SU-DHL-6 (cell line): ENCODE measurements at regions not wholly inside any gene's neighbourhood (a gene's known extent, or its start where the extent isn't known, plus 50 kb on each side); places are given as distances from the start of the nearest gene placed in this dataset.

Source experiments
- H2AFZ ChIP-seq: fragments of 200-600 bp; sonication (generic); 2 replicates; pipeline ENCODE4 v1.6.1; 2014; ENCODE audit warnings: low read depth, mild to moderate bottlenecking, moderate library complexity, mixed read lengths, antibody characterized with exemption, low read length; ENCODE audit not compliant: severe bottlenecking
- H3F3A ChIP-seq: fragments of 200-600 bp; shearing (Covaris generic); 2 replicates; pipeline ENCODE4 v1.6.0; 2016; ENCODE audit warnings: antibody characterized with exemption, mild to moderate bottlenecking; ENCODE audit not compliant: insufficient read depth
- H3K27ac ChIP-seq: fragments of 200-600 bp; sonication (generic); 2 replicates; pipeline ENCODE4 v1.5.1; 2016; ENCODE audit warnings: low read depth, mild to moderate bottlenecking, low read length, moderate library complexity, mixed read lengths
- H3K27me3 ChIP-seq: fragments of 200-600 bp; sonication (generic), shearing (Covaris generic); 2 replicates; pipeline ENCODE4 v1.6.0; 2014; ENCODE audit warnings: mild to moderate bottlenecking, low read length
- H3K36me3 ChIP-seq: fragments of 200-600 bp; sonication (generic); 2 replicates; pipeline ENCODE4 v1.6.1; 2014; ENCODE audit warnings: mild to moderate bottlenecking, low read length, mixed read lengths
- H3K4me2 ChIP-seq: fragments of 300-600, 200-600 bp; shearing (Covaris generic), sonication (generic); 2 replicates; pipeline ENCODE4 v1.6.0; 2014; ENCODE audit warnings: low read length, low read depth, mild to moderate bottlenecking; ENCODE audit not compliant: poor library complexity, severe bottlenecking
- H3K4me3 ChIP-seq: fragments of 200-600 bp; sonication (generic); 2 replicates; pipeline ENCODE4 v1.5.1; 2014; ENCODE audit warnings: antibody characterized with exemption, low read length, mild to moderate bottlenecking, mixed read lengths; ENCODE audit not compliant: insufficient read depth, poor library complexity, severe bottlenecking
- H3K79me2 ChIP-seq: fragments of 200-600 bp; sonication (generic); 2 replicates; pipeline ENCODE4 v1.6.1; 2014; ENCODE audit warnings: mild to moderate bottlenecking, low read length, moderate library complexity; ENCODE audit not compliant: insufficient read depth
- H3K9ac ChIP-seq: fragments of 200-600 bp; sonication (generic); 2 replicates; pipeline ENCODE4 v1.7.0; 2014; ENCODE audit warnings: mild to moderate bottlenecking, low read length
- H3K9me2 ChIP-seq: fragments of 200-600 bp; sonication (generic); replicated peaks from 2 replicates; pipeline ENCODE4 v1.6.1; 2014; ENCODE audit warnings: low read length; ENCODE audit not compliant: insufficient read depth
- H3K9me3 ChIP-seq: fragments of 200-600 bp; sonication (generic); 2 replicates; pipeline ENCODE4 v1.6.1; 2014; ENCODE audit warnings: low read length, mixed read lengths; ENCODE audit not compliant: insufficient read depth
- H4K20me1 ChIP-seq: fragments of 200-600 bp; sonication (generic); 2 replicates; pipeline ENCODE4 v1.6.1; 2014; ENCODE audit warnings: low read depth, mild to moderate bottlenecking, antibody characterized with exemption, low read length, moderate library complexity, mixed read lengths
- EZH2phosphoT487 ChIP-seq: fragments of 200-600 bp; sonication (generic), shearing (Covaris generic); conservative IDR thresholded peaks from 2 replicates; pipeline ENCODE4 v1.6.1; 2018; ENCODE audit warnings: mild to moderate bottlenecking, antibody characterized with exemption, low read length, moderate library complexity, mixed read lengths
- TF ChIP-seq, protein P1 (sequence below): fragments of 200-600 bp; sonication (generic); IDR thresholded peaks from one replicate; pipeline ENCODE4 v1.5.1; 2017; ENCODE audit warnings: antibody characterized with exemption, mild to moderate bottlenecking, low read length, moderate library complexity; ENCODE audit not compliant: insufficient read depth, poor library complexity, severe bottlenecking

DNA sequence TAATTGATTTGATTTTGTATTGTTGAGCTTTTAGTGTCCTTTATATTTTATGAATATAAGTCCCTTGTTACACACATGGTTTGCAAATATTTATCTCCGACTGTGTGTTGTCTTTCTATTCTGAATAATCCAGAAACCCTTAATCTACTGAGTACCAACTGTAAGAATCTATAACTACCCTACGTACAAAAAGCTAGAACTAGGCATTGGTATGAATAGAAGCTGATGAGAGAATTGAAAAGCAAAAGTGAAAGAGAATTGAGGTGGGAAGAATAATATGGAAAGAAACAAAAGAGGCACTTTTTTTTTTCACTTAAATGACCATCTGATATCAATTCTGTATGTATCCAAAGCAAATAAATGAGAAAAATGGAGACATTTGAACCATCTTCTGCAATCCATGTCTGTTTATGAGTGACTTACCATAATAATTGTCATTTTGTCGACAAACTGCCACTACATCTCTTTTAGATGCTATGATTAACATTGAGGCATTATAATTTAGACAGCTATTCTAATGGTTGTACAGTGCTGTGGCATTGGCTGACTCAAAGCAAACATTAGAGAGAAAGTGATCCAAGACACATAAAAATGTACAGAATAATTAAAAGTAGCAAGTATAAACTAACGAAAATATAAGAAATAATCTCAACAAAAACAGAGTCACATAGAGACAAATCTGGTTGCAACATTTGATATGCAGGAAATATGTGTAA, 1516.6 kb upstream of the AGA start:
- Histone ChIP-seq H3K36me3 (no peaks in the 10 kb centered on the region), H3K27me3 (no peaks in the 10 kb centered on the region), H2AFZ (no peak overlapping the region), H3K4me3 (no peak overlapping the region), H3K79me2 (no peaks in the 10 kb centered on the region), H3K27ac (no peak overlapping the region), H3K9me3 (peaks cover 4% of the 10 kb centered on the region; the same call in 1 of the 2 replicates), H4K20me1 (no peaks in the 10 kb centered on the region), H3F3A (no peaks in the 10 kb centered on the region), H3K9ac (no peak overlapping the region), H3K4me2 (no peak overlapping the region), H3K9me2 (no peaks in the 10 kb centered on the region)
- no peak for TF ChIP-seq EZH2phosphoT487
- TF ChIP-seq, protein P1, sequence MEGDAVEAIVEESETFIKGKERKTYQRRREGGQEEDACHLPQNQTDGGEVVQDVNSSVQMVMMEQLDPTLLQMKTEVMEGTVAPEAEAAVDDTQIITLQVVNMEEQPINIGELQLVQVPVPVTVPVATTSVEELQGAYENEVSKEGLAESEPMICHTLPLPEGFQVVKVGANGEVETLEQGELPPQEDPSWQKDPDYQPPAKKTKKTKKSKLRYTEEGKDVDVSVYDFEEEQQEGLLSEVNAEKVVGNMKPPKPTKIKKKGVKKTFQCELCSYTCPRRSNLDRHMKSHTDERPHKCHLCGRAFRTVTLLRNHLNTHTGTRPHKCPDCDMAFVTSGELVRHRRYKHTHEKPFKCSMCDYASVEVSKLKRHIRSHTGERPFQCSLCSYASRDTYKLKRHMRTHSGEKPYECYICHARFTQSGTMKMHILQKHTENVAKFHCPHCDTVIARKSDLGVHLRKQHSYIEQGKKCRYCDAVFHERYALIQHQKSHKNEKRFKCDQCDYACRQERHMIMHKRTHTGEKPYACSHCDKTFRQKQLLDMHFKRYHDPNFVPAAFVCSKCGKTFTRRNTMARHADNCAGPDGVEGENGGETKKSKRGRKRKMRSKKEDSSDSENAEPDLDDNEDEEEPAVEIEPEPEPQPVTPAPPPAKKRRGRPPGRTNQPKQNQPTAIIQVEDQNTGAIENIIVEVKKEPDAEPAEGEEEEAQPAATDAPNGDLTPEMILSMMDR = no peak

DNA sequence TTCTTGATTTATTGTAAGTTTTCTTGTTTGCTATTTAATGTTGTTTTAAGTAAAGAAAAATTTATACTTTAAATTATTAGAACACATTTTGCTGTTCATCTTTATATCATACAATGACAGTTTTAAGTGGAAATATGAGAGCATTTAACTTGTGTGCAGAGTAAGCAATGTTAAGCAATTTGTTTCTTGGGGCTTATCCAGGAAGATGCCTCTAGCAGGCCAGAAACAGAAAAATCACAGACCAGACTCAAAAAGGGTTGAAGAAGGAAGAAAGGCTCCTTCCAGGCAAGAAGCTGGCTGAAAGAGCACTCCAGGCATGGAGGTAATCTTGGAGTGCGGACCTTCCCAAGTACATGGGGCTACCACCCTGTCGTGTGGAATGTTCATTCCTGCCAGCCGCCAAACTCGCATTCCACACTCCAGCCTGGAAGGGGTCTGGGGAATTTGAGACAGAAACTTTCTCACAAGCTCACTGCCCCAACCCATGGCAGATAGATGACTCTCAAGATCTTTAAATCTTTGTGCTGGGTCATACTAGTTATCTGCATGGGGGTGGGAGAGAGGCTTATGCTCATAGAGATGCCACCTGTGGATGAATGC, 1521.3 kb upstream of the AGA start:
- H3F3A ChIP-seq = no peaks in the 10 kb centered on the region
- H3K9me3 ChIP-seq = no peaks in the 10 kb centered on the region
- no peak overlapping the region for H3K4me3 ChIP-seq
- H3K9me2 ChIP-seq = no peaks in the 10 kb centered on the region
- no peaks in the 10 kb centered on the region for H3K79me2 ChIP-seq
- no peak overlapping the region for H3K27ac ChIP-seq
- H3K4me2 ChIP-seq = no peak overlapping the region
- H4K20me1 ChIP-seq = no peaks in the 10 kb centered on the region
- TF ChIP-seq, protein P1 = no peak
- no peak for TF ChIP-seq EZH2phosphoT487
- no peak overlapping the region for H2AFZ ChIP-seq
- H3K36me3 ChIP-seq = no peaks in the 10 kb centered on the region
- H3K27me3 ChIP-seq = no peaks in the 10 kb centered on the region
- no peak overlapping the region for H3K9ac ChIP-seq

DNA sequence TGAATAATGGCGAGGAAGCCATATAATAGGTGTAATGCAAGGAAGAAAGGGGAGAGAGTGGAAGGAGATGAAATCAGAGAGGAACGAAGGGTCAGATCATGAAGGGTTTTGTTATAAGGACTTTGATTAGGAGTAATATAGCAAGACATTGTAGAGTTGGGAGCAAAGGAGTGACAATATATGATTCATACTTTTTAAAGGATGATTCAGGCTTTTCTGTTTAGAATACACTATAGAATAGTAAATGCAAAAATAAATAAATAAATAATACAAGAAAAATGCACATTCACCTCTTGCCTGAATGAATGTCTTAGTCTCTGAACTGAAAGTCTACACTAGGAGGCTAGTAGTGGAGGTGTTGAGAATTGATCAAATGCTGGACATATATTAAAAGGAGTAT, 1524.4 kb upstream of the AGA start:
- Histone ChIP-seq H3K36me3 (no peaks in the 10 kb centered on the region), H3K9me3 (no peaks in the 10 kb centered on the region), H3K27ac (no peak overlapping the region), H3F3A (no peaks in the 10 kb centered on the region), H3K9me2 (no peaks in the 10 kb centered on the region), H3K27me3 (no peaks in the 10 kb centered on the region), H4K20me1 (no peaks in the 10 kb centered on the region), H3K9ac (no peak overlapping the region), H3K79me2 (no peaks in the 10 kb centered on the region), H2AFZ (no peak overlapping the region), H3K4me2 (no peak overlapping the region), H3K4me3 (no peak overlapping the region)
- TF ChIP-seq EZH2phosphoT487 = no peak
- TF ChIP-seq, protein P1 = no peak
